KMS-11 (cell line): ENCODE measurements at regions not wholly inside any gene's neighbourhood (a gene's known extent, or its start where the extent isn't known, plus 50 kb on each side); places are given as distances from the start of the nearest gene placed in this dataset.

ENCODE experiments used
- H2AFZ ChIP-seq: fragments of 200-600 bp; sonication (generic); 2 replicates; pipeline ENCODE4 v1.6.1; 2016; ENCODE audit warnings: antibody characterized with exemption, mixed run types, low read depth
- H3K27ac ChIP-seq: fragments of 200-600 bp; sonication (generic); 2 replicates; pipeline ENCODE4 v1.6.1; 2016; ENCODE audit warnings: mild to moderate bottlenecking, mixed run types
- H3K27me3 ChIP-seq: fragments of 200-600 bp; sonication (generic); 2 replicates; pipeline ENCODE4 v1.6.1; 2017; ENCODE audit warnings: mild to moderate bottlenecking, low read depth, mixed run types, moderate library complexity; ENCODE audit not compliant: insufficient read depth
- H3K36me3 ChIP-seq: fragments of 200-600 bp; sonication (generic); 2 replicates; pipeline ENCODE4 v1.6.1; 2017; ENCODE audit warnings: mild to moderate bottlenecking, mixed run types; ENCODE audit not compliant: insufficient read depth
- H3K4me1 ChIP-seq: fragments of 200-600 bp; sonication (generic); 2 replicates; pipeline ENCODE4 v1.6.1; 2016; ENCODE audit warnings: mild to moderate bottlenecking, low read depth, mixed run types; ENCODE audit not compliant: poor library complexity, severe bottlenecking
- H3K4me2 ChIP-seq: fragments of 200-600 bp; sonication (generic); 2 replicates; pipeline ENCODE4 v1.7.0; 2016; ENCODE audit warnings: mild to moderate bottlenecking, mixed run types
- H3K4me3 ChIP-seq: fragments of 200-600 bp; sonication (generic); IDR thresholded peaks from 2 replicates; pipeline ENCODE4 v1.6.1; 2017; ENCODE audit warnings: low read depth, low read length, mixed read lengths; ENCODE audit not compliant: insufficient read depth
- H3K79me2 ChIP-seq: fragments of 200-600 bp; sonication (generic); 2 replicates; pipeline ENCODE4 v1.6.1; 2016; ENCODE audit warnings: low read depth, mixed run types; ENCODE audit not compliant: insufficient read depth
- H3K9ac ChIP-seq: fragments of 200-600 bp; sonication (generic); 2 replicates; pipeline ENCODE4 v1.6.1; 2016; ENCODE audit warnings: mild to moderate bottlenecking, mixed run types
- H4K20me1 ChIP-seq: fragments of 200-600 bp; sonication (generic); 2 replicates; pipeline ENCODE4 v1.6.1; 2016; ENCODE audit warnings: mild to moderate bottlenecking, mixed run types; ENCODE audit not compliant: insufficient read depth
- TF ChIP-seq, protein P1 (sequence below): fragments of 200-600 bp; sonication (generic); conservative IDR thresholded peaks from 2 replicates; pipeline ENCODE4 v1.6.1; 2017; ENCODE audit warnings: low read depth, mild to moderate bottlenecking, antibody characterized with exemption, low read length, moderate library complexity, mixed read lengths

DNA sequence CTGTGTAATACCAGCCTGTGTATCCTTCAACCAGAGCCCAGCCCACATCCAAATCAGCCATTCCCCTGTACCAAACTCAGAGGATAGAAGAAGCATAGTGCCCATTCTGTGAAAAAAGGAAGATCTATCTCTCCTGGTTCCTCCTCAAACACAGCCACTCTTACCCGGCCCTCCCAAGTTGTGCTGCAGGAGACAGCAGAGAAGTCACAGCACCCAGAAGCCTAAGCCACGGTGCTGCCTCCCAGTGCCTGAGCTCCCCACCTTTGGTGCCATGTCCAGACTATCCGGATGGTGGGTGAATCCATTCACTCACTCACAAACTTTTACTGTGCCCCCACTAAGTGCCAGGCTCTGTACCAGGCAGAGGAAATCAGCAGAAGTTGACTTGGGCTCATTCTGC lies 166.0 kb upstream of the ZMIZ1 start:
- Histone ChIP-seq H3K27me3 (no peaks in the 10 kb centered on the region), H3K79me2 (no peaks in the 10 kb centered on the region), H2AFZ (no peak overlapping the region), H3K27ac (no peak overlapping the region), H3K4me3 (no peak overlapping the region), H4K20me1 (no peaks in the 10 kb centered on the region), H3K36me3 (no peaks in the 10 kb centered on the region), H3K4me2 (no peak overlapping the region), H3K9ac (no peak overlapping the region), H3K4me1 (no peaks in the 10 kb centered on the region)
- TF ChIP-seq, protein P1, sequence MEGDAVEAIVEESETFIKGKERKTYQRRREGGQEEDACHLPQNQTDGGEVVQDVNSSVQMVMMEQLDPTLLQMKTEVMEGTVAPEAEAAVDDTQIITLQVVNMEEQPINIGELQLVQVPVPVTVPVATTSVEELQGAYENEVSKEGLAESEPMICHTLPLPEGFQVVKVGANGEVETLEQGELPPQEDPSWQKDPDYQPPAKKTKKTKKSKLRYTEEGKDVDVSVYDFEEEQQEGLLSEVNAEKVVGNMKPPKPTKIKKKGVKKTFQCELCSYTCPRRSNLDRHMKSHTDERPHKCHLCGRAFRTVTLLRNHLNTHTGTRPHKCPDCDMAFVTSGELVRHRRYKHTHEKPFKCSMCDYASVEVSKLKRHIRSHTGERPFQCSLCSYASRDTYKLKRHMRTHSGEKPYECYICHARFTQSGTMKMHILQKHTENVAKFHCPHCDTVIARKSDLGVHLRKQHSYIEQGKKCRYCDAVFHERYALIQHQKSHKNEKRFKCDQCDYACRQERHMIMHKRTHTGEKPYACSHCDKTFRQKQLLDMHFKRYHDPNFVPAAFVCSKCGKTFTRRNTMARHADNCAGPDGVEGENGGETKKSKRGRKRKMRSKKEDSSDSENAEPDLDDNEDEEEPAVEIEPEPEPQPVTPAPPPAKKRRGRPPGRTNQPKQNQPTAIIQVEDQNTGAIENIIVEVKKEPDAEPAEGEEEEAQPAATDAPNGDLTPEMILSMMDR: no peak

DNA sequence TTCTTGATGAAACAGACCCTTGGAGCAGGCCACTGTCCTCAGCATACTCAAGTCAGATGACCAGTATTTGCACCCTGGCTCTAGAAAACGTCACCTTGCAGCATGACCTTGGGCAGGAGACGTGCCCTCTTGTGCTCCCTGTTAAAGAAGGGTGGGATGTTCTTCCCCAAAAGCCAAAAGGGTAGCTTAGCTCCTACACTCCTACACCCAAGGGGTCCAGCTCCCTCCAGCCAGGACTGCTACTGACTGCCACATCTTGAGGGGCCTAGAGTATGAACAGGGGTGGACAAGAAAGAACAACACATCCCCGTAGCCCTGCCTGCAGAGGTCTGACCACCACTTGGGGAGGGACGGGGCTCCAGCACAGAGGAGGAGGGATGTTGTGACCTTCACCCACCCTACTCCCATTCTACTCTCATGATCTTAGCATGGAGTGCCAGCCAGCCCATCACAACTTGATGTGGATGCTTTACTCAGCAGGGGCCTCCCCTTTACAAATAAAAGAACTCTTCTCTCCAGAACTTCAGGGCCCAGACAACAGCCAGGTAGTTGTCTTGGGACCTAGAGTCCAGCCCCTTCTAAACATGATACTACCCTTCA lies 165.3 kb upstream of the ZMIZ1 start:
- H3K27ac ChIP-seq: no peak overlapping the region
- no peak overlapping the region for H2AFZ ChIP-seq
- TF ChIP-seq, protein P1: no peak
- no peaks in the 10 kb centered on the region for H3K4me1 ChIP-seq
- no peaks in the 10 kb centered on the region for H3K36me3 ChIP-seq
- no peak overlapping the region for H3K4me3 ChIP-seq
- no peak overlapping the region for H3K4me2 ChIP-seq
- no peaks in the 10 kb centered on the region for H3K79me2 ChIP-seq
- H3K9ac ChIP-seq: no peak overlapping the region
- H3K27me3 ChIP-seq: no peaks in the 10 kb centered on the region
- no peaks in the 10 kb centered on the region for H4K20me1 ChIP-seq

DNA sequence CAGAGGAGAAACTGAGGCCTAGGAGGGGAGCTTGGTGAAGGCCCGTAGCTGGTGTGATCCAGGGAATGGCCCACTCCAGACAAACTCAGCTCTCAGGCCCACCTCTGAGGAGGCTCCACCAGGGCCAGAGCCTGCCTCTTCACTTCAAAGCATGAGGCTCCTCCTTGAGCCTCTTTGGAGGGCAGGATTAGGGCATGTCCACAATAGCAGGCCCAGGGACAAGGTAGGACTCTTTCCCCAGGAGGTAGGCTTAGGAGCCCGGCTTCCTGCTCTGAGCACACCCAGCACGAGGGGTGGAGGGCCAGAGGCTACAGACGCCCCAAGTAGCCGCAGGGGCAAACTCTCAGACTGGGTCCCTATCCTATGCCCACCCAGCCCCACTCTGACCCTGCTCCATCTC lies 164.6 kb upstream of the ZMIZ1 start:
- Histone ChIP-seq H3K4me2 (no peak overlapping the region), H3K27ac (no peak overlapping the region), H3K9ac (no peak overlapping the region), H3K4me3 (no peak overlapping the region), H3K27me3 (no peaks in the 10 kb centered on the region), H3K4me1 (no peaks in the 10 kb centered on the region), H2AFZ (no peak overlapping the region), H4K20me1 (no peaks in the 10 kb centered on the region), H3K36me3 (no peaks in the 10 kb centered on the region), H3K79me2 (no peaks in the 10 kb centered on the region)
- TF ChIP-seq, protein P1: no peak

DNA sequence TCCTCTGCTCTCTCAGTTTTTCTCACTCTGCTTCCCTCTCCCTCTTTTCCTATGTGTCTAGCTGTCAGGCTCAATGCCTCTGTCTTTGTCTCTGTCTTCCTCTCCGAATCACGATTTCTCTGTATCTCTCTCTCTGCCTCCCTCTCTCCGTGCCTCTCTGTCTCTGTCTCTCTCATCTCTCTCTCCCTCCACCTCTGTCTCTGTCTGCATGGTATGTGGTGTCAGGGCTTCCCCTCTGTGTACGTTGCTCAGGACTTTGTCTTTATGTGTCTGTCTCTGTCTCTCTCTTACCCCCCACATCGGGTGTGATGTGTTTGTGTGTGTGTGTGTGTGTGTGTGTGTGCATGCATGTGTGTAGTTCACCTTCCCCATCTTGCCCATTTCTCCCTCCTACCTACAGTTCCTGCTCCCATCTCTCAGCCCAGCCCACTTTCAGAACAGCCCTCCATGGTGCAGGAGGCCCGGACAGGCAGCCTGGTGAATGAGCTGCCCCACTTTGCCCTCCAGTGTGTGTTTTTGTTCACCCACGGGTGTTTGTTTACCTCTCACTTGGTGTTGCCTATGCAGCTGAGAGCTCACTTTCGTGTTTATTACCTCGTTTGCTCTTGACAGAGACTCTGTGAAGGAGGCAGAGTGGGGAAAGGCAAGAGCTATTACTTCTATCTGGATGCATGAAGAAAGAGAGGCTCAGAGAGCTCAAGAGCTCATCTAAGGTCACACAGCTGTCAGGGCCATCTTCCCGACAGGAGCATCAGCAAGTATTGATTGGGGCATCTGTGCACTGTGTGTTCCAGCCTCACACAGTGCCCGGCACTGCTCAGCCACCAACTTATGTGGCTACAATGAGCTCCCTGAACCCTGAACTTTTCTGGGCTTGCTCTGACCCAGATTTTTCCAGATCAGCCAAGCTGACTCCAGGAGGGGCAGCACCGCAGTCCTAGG lies 163.5 kb upstream of the ZMIZ1 start:
- no peak overlapping the region for H3K27ac ChIP-seq
- no peaks in the 10 kb centered on the region for H4K20me1 ChIP-seq
- no peaks in the 10 kb centered on the region for H3K79me2 ChIP-seq
- H3K4me2 ChIP-seq: no peak overlapping the region
- no peak overlapping the region for H2AFZ ChIP-seq
- H3K4me1 ChIP-seq: no peaks in the 10 kb centered on the region
- TF ChIP-seq, protein P1: no peak
- H3K36me3 ChIP-seq: no peaks in the 10 kb centered on the region
- H3K27me3 ChIP-seq: no peaks in the 10 kb centered on the region
- no peak overlapping the region for H3K4me3 ChIP-seq
- H3K9ac ChIP-seq: no peak overlapping the region
